GDM1 (cell line): ENCODE measurements at regions not wholly inside any gene's neighbourhood (a gene's known extent, or its start where the extent isn't known, plus 50 kb on each side); places are given as distances from the start of the nearest gene placed in this dataset.
"Not testable (repeated sequence)": the region's sequence is repeated elsewhere in the genome, so short reads cannot be mapped to it uniquely, and the experiment has no call there.

Source experiments
- DNase-seq: peaks from one replicate; lab custom pipeline; 2025; lab: John Stamatoyannopoulos, UW

DNA sequence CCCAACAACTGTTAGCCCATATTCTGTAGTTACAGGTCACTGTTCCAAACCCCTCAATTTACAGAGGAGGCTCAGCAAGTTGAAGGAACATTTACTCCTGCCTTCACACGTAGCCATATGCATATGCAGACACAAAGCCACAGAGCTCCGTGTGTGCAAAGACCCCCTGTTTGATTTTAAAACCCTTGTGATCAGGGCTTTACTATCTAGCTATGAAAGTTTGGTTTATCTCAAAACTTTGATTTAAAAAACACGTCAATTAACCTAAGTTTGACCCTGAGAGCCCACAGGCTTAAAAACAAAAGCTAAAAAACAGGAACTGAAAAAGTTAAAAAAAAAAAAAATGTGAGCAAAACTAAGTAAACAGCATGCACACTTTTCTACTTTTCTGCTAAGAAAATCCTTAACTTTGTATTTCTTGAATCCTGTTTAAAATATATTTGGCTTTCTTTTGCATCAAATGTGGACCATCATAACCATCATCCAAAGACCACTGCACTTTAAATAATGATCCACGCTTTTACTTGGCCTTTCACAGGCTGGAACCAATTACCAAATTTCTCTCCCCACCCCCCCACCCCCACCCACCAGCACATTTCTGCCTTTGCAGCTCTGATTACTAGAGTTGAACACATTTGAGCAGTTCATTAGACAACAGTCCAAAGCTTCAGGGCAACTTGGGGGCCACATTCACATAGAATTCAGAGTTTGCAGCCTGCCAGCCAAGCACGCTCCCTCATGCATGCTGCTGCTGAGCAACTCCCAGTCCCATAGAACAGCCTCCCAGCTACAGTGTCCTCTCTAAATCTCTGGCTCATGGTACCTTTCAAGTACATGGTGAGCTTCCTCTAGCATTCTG, 128.8 kb upstream of the MAP3K1 start:
- DNase-seq: no peak

DNA sequence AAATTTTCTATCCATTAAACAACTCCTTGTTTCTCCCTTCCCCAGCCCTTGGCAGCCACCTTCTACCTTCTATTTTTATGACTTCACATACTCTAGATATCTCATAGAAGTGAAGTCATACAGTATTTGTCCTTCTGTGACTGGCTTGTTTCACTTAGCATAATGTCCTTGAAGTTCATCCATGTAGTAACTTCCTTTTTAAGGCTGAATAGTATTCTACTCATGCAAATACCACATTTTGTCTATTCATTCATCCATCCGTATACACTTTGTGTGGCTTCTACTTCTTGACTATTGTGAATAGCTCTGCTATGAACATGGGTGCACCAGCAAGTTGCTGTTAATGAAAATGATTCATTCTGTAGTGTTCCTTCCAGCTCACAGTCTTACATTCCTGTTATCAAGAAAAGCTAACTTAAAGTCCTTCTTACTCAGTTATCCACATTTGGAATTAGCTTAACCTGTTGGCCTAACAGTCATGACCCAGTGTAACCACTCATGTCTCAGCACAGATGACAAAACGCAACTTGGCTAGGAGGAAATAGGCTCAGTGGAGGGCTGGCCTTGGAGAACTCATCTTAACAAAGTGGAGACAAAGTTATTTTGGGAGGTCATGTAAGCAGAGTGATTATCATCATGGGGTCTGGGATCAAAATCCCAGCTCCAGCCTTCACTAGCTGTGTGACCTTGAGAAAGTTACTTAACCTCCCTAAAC, 129.7 kb upstream of the MAP3K1 start:
- DNase-seq: no peak

DNA sequence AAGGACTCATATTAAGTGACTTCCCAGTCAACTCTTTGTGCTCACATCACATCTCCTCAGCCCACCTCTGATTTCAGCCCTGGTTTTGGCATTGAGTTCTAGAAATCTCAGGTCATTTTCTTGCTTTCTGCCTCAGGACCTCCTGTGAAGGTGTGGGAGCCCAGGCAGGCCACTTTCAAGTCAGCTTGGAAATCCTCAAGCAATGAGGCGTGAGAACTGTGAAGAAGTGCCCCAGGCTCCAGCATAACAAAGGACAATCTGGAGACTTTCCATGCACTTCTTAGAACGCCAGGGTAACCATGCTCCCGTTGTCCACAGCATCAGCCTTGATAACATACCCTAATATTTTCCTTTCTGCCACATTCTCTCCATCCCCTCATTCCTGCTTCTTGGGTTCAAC, 131.2 kb upstream of the MAP3K1 start:
- no peak for DNase-seq

DNA sequence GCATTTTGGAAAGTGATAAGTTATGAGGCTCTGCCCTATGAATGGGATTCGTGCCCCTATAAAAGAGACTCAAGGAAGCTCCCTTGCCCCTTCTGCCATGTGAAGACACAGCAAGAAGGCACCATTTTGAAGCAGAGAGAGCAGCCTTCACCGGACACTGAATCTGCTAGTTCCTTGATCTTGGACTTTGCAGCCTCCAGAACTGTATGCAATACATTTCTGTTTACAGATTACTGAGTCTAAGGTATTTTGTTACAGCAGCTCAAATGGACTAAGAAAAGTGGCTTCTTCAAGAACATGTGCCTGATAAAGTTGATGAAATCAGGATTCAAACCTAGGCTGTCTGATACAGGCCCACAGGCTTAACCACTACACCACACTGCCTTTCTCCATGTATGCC, 131.6 kb upstream of the MAP3K1 start:
- no peak for DNase-seq

DNA sequence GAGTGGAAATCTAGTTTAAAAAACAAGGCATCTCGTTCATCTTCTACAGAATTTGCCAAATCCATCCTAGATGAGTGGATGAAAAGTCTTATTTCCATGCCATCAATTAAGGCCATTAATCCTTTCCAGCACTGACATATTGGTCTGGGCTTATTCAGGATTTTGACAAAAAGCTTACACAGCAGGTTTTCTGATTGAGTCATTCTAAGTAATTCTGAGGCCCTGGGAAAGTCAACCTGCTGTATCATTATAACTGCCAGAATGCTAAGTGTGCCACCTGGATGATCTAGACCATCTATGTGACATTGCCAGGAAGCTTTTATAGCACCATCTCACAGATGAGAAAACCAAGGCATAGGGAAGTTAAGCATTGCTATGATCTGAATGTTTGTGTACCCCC, 132.1 kb upstream of the MAP3K1 start:
- no peak for DNase-seq

DNA sequence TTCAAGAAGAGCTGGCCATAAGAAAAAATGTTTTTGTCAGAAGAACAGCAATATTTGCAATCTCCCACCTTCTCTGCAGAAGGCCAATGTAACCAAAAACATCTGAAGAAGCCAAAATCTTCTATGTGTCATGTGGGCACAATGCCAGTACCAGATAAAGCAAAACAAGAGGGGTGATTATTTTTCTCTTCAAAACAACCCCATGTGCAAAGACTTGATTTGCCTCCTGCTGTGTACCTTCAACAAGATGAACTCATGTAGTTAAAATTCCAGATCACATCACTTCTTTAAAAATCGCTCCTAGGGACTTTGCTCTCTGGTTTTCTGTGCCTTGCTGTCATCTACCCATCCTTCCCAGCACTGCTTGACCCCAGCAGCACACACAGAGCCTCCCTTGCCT, 134.0 kb upstream of the MAP3K1 start:
- DNase-seq: no peak

DNA sequence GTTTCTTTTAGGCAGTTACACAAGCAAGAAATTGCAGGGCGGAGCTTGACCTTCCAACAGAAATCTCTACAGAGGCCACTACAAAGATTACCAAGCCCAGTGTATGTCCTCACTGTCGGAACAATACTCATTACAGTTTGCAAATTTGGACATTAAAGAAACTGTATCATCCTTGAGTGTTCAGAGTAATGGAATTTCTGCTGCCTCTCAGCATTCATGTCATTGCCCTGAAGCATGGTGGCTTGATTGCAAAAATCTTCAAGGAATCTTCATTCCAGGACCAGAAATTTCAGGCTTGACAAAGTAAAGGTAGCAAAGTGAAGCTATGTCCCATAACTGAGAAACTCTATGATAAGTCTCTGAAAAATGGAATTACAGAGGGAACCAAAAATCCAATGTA, 134.6 kb upstream of the MAP3K1 start:
- no peak for DNase-seq

DNA sequence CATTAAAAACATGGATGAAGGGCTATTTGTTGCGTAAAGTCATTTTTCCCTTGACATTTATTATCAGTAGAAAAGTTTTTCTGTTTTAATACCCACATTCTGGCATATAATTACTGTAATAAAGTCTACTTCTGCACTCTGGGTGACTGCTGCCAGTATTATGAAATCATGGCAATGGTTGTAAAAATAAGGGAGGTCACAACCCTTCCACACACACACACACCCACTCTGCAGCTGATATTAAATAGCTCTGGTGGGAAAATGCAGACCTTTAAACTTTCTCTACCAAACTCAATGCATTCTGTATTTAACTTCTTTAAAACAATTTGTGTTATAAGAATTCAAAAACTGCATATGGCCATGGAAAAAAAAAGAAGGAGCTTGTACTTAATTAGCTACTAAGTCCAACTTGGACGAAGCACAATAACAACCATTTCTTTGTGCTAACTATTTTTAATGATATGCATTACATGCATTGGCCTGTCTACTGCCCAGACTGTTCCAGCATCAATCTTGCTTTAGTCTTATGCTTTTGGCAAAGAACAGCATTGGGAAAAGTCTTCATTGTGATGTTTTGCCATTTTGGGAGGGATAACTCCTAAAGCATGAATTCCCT, 137.6 kb upstream of the MAP3K1 start:
- DNase-seq: no peak

DNA sequence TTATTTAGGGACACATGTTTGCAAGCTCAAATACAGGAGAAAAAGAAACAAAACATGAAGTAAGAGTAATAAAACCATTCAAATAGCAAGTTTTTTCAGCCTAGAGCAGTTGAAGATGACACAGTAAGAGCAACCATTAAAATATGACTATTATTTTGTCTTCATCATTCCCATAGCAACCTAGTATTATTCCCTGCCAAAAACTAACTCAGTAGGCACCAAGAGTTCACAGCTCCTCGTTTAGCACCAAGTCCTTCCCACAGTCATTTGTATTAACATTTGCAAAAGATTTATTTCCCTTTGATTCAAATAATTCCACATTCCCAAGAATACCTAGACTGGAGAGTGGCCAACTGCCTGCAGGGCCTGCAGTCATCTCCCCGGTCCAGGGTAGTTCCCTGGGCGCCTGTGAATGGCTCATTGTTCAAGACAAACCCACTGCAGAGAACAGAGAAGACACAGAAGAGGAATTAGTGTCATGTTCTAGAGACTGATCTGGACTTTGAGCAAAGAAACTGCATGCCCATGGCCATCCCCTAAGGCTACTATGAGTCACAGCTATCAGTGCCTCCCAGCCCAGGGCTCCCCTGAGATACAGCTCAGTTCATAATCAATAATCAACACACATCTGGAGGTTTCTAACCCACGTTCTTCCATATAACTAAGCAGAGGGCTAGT, 139.1 kb upstream of the MAP3K1 start:
- no peak for DNase-seq

DNA sequence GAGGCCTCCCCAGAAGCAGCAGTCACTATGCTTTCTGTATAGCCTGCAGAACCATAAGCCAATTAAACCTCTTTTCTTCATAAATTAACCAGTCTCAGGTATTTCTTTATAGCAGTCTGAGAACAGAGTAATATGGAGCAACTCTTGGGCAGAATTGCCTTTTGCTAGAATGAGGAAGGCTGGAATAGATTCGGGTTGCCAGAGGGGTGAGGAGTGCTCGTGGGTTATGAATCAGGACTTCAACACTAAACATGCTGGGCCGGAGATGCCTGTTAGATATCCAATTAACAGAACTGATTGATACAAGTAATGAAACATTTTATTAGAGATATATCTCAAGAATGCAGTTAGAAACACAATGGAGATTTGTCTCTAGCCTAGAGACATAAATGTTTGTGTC, 140.9 kb upstream of the MAP3K1 start:
- no peak for DNase-seq

DNA sequence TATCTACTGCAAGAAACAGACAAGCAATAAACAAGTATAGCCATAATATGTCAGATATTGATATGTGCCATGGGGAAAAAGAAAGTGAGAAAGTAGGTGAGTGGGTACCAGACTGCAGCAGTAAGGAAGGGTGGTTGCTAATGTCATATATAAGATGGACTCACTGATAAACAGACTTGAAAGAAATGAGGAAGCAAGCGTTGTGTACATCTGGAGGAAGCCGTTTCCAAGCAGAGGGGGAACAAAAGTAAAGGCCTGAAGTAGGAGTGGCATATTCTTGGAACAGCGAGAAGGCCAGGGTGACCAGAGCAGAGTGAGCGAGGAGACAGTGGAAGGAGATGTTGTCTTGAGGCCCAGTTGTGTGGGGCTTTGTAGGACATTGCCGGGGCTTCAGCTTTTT, 142.2 kb upstream of the MAP3K1 start:
- DNase-seq: peak; percentile 53

DNA sequence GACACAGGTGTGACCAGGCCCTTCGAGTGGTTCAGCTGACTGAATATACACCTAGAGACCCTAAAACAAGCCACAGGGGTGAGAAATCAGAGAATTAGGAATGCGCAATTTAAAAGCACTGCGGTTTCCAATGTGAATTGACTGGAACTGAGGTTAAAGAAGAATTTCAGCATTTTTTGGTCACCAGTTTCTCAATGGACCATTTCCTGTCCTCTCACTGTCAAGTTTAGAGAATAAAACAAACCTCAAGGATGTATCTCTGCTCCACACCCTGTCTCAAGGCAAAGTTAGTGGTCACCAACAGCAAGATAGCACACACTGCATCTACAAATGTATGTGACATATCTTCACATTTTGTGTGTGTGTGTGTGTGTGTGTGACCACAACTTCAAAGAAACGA, 143.8 kb upstream of the MAP3K1 start:
- DNase-seq: no peak

DNA sequence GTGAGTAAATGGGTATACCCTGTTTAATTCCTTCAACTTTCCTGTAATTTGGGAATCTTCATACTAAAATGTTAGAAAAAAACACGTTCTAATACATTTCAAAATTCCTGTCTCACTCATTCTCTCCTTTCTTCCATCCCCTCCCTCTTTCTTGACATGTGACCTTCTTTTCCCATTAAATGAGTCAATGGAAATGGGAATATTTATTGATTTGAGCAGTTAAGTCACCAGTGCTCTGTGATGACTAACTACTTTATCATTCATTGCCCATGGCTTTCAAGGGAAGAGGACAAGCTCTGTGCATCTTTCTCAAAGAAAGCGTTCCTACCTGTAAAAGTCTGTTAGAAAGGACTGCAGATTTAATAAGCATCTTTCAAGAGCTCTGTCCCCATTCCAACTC, 144.4 kb upstream of the MAP3K1 start:
- no peak for DNase-seq

DNA sequence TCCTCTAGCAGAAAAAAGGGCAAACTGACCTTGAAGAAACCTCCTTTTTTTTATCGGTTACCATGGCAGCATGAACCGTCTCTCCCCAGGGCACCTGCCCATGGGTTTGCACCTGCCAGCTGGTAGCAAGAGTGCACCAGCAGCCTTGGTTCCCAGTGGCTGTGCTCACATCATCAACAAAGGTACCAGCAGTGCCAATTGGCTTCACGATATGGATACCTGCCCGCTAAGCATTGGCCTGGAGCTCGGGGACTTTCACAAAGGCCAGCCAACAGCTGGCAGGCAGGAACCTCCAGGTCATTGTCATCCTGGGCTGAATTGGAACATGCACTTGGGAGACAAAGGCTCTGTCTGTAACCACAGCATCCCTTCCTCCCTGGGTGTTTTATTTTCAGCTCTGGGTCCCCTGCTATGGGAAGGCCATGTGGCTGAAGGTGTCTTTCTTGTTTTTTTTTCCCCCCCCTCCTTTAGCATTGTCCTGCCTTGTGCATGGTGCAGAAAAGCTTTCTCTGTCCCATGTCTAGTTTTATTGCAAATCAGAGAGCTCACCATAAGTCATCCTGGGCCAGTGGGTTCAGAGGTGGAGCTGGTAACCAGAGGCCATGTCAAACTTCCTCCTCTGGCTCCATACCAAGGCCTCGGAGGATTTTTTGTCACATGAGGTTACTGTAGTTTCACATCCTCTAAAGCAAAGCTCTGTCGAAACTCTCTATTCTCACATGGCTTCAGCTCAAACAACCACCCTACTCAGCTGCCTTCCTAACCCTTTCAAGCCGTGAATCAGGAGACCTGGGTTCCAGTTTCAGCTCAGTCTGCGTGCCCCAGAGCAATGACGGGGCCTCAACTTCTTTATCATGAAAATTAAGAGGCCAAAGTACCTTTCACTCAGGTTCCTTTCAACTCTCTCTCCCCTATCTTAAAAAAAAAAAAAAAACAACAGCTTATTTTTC, 145.5 kb upstream of the MAP3K1 start:
- DNase-seq: peak; percentile 1

DNA sequence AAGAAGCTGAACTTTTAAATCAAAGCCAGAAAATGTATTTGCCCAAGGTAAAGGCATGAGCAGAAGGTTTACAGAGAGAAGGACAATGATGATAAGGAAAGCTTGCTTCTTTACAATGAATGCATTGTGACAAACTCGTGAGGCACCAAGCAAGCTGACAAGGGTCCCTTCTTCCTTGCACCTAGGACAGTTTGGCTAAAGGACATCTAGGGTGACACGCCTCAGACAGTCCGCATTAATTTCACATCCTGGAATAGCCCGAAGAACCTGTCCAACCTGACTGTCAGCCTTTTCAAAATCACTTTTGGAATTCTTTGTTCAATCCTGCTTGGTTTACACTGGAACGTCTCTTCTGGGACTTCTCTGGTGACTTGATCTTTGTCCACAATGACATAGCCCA, 146.4 kb upstream of the MAP3K1 start:
- no peak for DNase-seq

DNA sequence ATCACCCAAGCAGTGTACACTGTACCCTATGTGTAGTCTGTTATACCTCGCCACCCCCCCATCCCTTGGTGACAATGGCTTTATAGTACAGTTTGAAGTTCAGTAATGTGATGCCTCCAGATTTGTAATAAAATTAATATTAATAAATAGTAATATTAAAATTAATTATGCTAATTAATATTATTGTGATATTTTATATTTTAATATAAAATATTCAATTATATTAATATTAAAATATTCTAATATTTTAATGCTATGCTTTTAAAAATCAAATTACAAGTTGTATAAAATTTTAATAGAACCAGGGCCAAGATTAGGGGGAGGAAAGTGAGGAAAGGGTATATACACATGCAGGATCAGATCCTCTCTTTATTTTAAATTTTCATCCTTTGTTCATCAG, 147.7 kb upstream of the MAP3K1 start:
- DNase-seq: no peak

DNA sequence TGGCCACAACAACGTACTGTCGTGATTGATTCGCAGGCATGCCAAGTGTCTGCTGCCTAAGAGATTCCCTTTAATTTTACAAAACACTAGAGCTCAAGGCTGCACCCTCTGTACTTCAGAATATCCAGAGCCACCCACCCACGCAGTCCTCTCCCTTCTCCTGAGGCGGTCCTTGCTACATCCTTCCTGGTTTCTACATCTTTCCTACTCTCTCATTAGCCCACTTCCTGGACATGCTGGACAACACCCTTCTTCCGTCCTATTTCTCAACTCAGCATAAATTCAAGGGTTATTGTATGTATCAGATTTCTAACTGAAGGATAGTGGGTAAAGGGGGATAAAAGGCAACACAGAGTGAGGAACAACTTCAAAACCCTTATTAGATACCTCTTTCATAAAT, 148.4 kb upstream of the MAP3K1 start:
- no peak for DNase-seq

DNA sequence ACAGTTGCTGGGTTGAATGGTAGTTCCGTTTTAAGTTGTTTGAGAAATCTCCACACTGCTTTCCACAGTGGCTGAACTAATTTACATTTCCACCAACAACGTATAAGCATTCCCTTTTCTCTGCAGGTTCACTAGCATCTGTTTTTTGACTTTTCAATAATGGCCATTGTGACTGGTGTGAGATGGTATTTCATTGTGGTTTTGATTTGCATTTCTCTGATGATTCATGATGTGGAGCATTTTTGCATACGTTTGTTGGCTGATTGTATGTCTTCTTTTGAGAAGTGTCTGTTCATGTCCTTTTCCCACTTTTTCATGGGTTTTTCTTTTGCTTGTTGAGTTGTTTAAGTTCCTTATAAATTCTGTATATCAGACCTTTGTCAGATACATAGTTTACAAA, 150.2 kb upstream of the MAP3K1 start:
- not testable (repeated sequence) for DNase-seq

DNA sequence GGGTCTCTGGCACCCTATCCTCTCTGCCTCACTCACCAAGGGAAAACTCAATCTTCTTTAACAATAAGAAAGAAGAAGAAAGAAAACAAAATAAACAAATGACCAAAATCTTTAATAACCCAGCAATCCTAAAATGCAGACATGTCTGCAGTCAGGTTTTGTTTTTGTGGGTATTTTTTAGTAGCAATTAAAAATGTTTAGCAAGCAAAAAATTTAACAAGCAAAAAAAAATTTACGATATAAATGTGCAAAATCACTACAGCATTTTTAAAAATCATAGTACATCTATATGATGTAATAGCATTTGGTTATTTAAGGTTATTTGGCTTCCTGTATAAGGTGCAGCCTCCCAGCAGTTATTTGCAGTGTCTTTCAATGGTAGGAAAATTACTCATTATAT, 151.3 kb upstream of the MAP3K1 start:
- no peak for DNase-seq

DNA sequence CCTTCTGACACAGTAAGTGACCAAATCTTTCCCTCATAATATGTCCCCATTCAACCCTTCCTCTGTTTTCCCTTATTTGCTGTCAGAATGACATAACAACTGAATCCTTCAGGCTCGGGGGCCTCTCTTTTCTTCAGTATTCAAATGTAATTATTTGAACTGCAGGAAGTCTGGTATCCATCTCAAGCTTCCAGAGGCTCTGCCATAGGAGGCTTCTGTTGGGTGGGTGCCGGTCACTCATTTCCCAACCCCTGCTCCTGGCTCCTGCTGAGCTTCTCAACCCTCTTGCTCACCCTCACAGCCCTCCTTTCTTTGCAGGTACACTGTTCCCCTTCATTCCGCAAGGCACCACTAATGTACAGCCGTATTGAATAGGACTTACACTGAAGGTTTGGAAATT, 151.8 kb upstream of the MAP3K1 start:
- no peak for DNase-seq

DNA sequence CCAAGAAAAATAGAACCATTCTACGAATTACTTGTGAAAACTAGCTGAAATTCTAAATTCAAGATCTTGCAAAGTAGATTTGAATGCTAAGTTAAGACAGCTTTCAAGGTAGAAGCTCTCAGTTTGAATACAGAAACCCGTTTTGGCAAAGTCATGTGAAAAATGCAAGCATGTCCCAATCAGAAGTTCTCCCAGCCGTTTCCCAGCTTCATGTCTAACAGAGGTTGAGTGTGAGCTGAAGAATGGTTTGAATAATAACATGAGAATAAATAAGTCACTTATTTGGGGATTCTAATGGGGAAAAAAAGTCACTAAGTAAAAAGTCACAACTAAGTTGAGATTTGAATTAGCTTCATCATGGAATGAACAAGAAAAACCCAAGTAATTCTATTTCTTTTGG, 152.5 kb upstream of the MAP3K1 start:
- DNase-seq: no peak

DNA sequence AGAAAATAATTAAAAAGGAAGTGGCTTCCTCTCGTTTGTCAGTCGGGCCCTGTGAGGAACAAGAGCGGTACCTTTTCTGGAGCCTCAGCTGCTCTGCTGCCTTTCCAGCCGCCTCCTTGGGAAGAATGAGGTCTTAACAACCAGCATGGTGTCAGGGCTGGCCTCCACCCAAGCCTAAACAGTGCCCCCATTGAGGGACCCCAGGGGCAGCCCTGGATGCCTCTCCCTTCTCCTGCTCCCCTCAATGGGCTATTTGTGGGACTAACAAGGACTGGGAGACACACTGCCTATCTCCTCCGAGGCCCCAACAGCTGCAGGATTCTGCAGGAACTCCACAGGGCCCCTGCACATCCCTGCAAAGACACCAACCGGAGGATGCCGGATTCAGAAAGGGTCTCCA, 155.4 kb upstream of the MAP3K1 start:
- DNase-seq: no peak
